MCF 10A (cell line): ENCODE measurements at regions not wholly inside any gene's neighbourhood (a gene's known extent, or its start where the extent isn't known, plus 50 kb on each side); places are given as distances from the start of the nearest gene placed in this dataset.
A peak's percentile ranks its signal among the peaks of the same experiment; 100 is the strongest.

Source experiments
- BruUV-seq: library from RNA; stranded (reverse); fragments of 400-500 nt; replicated peaks from 2 replicates; lab custom pipeline; 2021; lab: Mats Ljungman, UMichigan
- CTCF ChIA-PET: fragments of 300-600 bp; sonication (Branson Sonifier 250); formaldehyde crosslinking; extraction: SDS; loops from one replicate; lab custom pipeline; 2021; ENCODE audit warnings: antibody characterized with exemption, inconsistent platforms; lab: Yijun Ruan, JAX
- POLR2A ChIA-PET: fragments of 300-600, 350-650 bp; sonication (Branson Sonifier 250); formaldehyde crosslinking; extraction: SDS; loops from one replicate; lab custom pipeline; 2020; ENCODE audit warnings: antibody characterized with exemption, inconsistent platforms; lab: Yijun Ruan, JAX
- DNase-seq: peaks from one replicate; pipeline ENCODE4 v3.0.0-alpha.2; 2018; ENCODE audit not compliant: unreplicated experiment
- H3K27ac Mint-ChIP-seq: one replicate; pipeline ENCODE4 v1.8.0; 2022; ENCODE audit warnings: mild to moderate bottlenecking, low read depth, mixed read lengths; ENCODE audit not compliant: unreplicated experiment
- H3K27me3 Mint-ChIP-seq: one replicate; pipeline ENCODE4 v1.8.0; 2022; ENCODE audit warnings: mixed read lengths; ENCODE audit not compliant: insufficient read depth, unreplicated experiment
- H3K36me3 Mint-ChIP-seq: one replicate; pipeline ENCODE4 v1.8.0; 2022; ENCODE audit warnings: mild to moderate bottlenecking, moderate library complexity, mixed read lengths; ENCODE audit not compliant: insufficient read depth, unreplicated experiment
- H3K4me1 Mint-ChIP-seq: one replicate; pipeline ENCODE4 v1.8.0; 2022; ENCODE audit warnings: mixed read lengths; ENCODE audit not compliant: insufficient read depth, unreplicated experiment
- H3K4me3 Mint-ChIP-seq: one replicate; pipeline ENCODE4 v1.8.0; 2022; ENCODE audit warnings: mild to moderate bottlenecking, moderate library complexity, mixed read lengths; ENCODE audit not compliant: unreplicated experiment
- H3K9me3 Mint-ChIP-seq: one replicate; pipeline ENCODE4 v1.8.0; 2022; ENCODE audit warnings: mixed read lengths; ENCODE audit not compliant: unreplicated experiment
- CTCF ChIP-seq: fragments of 200-600 bp; IDR thresholded peaks from one replicate; pipeline ENCODE4 v1.8.0; 2022; ENCODE audit warnings: antibody characterized with exemption, mild to moderate bottlenecking; ENCODE audit not compliant: unreplicated experiment
- intact Hi-C: fragments of 100-400 bp; cut with micrococcal nuclease; formaldehyde crosslinking; loops from 2 replicates; pipeline ENCODE4 v1.14.1; 2022

- no TSS peak for BruUV-seq
- H3K36me3 Mint-ChIP-seq, result no peaks in the 10 kb centered on the region
- CTCF ChIA-PET, result no interaction called here
- no peaks in the 10 kb centered on the region for H3K27me3 Mint-ChIP-seq
- intact Hi-C loops, result no loop called here
- no peak for DNase-seq
- no peaks in the 10 kb centered on the region for H3K9me3 Mint-ChIP-seq
- H3K27ac Mint-ChIP-seq, result no peak overlapping the region
- H3K4me1 Mint-ChIP-seq, result peaks cover 9% of the 10 kb centered on the region
- POLR2A ChIA-PET, result no interaction called here
- H3K4me3 Mint-ChIP-seq, result no peak overlapping the region
- no peak for TF ChIP-seq CTCF
Measured at GRCh38 chr10:83538047-83538446, 601.3 kb upstream of the GHITM start.

GRCh38 chr10:83539528-83540308 is 599.6 kb upstream of the GHITM start:
- Mint-ChIP-seq H3K36me3 (no peaks in the 10 kb centered on the region), H3K27ac (no peak overlapping the region), H3K27me3 (no peaks in the 10 kb centered on the region), H3K9me3 (no peaks in the 10 kb centered on the region), H3K4me3 (no peak overlapping the region), H3K4me1 (peaks cover 9% of the 10 kb centered on the region)
- ChIA-PET CTCF (interaction anchor here (0.6 to 1.2 kb wide), 2 partner anchors 14 to 23 kb away, joined by 4 read pairs; no protein-coding TSS in a partner anchor), POLR2A (interaction anchor here (1.2 kb wide), 1 partner anchor 52 kb away, joined by 4 read pairs; no protein-coding TSS in a partner anchor)
- DNase-seq, result peak; percentile 6
- intact Hi-C loops, result loop anchor here (10.0 kb wide), 1 partner anchor 335 kb away; no protein-coding TSS in a partner anchor
- BruUV-seq, result no TSS peak
- TF ChIP-seq CTCF, result no peak

GRCh38 chr10:83541046-83541445 is 598.3 kb upstream of the GHITM start:
- BruUV-seq, result no TSS peak
- no peak for TF ChIP-seq CTCF
- POLR2A ChIA-PET, result interaction anchor here (0.6 to 1.2 kb wide), 2 partner anchors 8 to 54 kb away, joined by 4 read pairs; no protein-coding TSS in a partner anchor
- intact Hi-C loops, result loop anchor here (10.0 kb wide), 1 partner anchor 334 kb away; no protein-coding TSS in a partner anchor
- Mint-ChIP-seq H3K4me3 (no peak overlapping the region), H3K36me3 (no peaks in the 10 kb centered on the region), H3K9me3 (no peaks in the 10 kb centered on the region), H3K27ac (no peak overlapping the region), H3K27me3 (no peaks in the 10 kb centered on the region), H3K4me1 (peaks cover 9% of the 10 kb centered on the region)
- CTCF ChIA-PET, result interaction anchor here (1.2 kb wide), 1 partner anchor 21 kb away, joined by 4 read pairs; no protein-coding TSS in a partner anchor
- no peak for DNase-seq

- intact Hi-C loops, result loop anchor here (10.0 kb wide), 1 partner anchor 332 kb away; no protein-coding TSS in a partner anchor
- peaks cover 9% of the 10 kb centered on the region for H3K4me1 Mint-ChIP-seq
- peak; percentile 9 for DNase-seq
- no peak for TF ChIP-seq CTCF
- ChIA-PET CTCF (no interaction called here), POLR2A (interaction anchor here (0.5 to 1.7 kb wide), 5 partner anchors 10 to 196 kb away, joined by 3 to 4 read pairs (median 3); no protein-coding TSS in a partner anchor)
- BruUV-seq, result no TSS peak
- H3K27me3 Mint-ChIP-seq, result no peaks in the 10 kb centered on the region
- no peaks in the 10 kb centered on the region for H3K36me3 Mint-ChIP-seq
- H3K27ac Mint-ChIP-seq, result no peak overlapping the region
- H3K4me3 Mint-ChIP-seq, result no peak overlapping the region
- H3K9me3 Mint-ChIP-seq, result no peaks in the 10 kb centered on the region
Measured at GRCh38 chr10:83542774-83543411, 596.4 kb upstream of the GHITM start.
